Endothelial cell of umbilical vein (primary cell): ENCODE measurements at regions not wholly inside any gene's neighbourhood (a gene's known extent, or its start where the extent isn't known, plus 50 kb on each side); places are given as distances from the start of the nearest gene placed in this dataset.

Experiments used
- BruUV-seq: library from RNA; stranded (reverse); fragments of 400-500 nt; replicated peaks from 2 replicates; lab custom pipeline; 2021; lab: Mats Ljungman, UMichigan
- CTCF ChIA-PET: fragments of 300-600, 350-600 bp; sonication (Branson Sonifier 250); formaldehyde crosslinking; loops from one replicate; lab custom pipeline; 2021; ENCODE audit warnings: antibody characterized with exemption, inconsistent platforms; lab: Charles Lee
- POLR2A ChIA-PET: fragments of 300-600, 350-600 bp; sonication (Branson Sonifier 250); formaldehyde crosslinking; loops from one replicate; lab custom pipeline; 2021; ENCODE audit warnings: antibody characterized with exemption, inconsistent platforms; lab: Charles Lee
- DNase-seq: peaks from one replicate; pipeline ENCODE4 v3.0.0-alpha.2; 2011; ENCODE audit warnings: low read depth, low spot score
- FAIRE-seq: peaks from 2 replicates; lab custom pipeline; 2011; peaks lifted over from hg19 to GRCh38; lab: Jason Lieb, UNC
- H2AFZ ChIP-seq: 2 replicates; pipeline ENCODE4 v1.6.0; 2012; ENCODE audit warnings: low read depth, low read length, control low read depth, inconsistent platforms
- H3K27ac ChIP-seq: 2 replicates; pipeline ENCODE4 v1.5.1; 2011; ENCODE audit warnings: low read depth, mild to moderate bottlenecking, control low read depth, low read length, moderate library complexity; ENCODE audit not compliant: insufficient read depth
- H3K27me3 ChIP-seq, 2 experiments: 2 replicates each; pipeline versions ENCODE4 v1.6.0 to v1.6.1; 2011; ENCODE audit warnings: low read length in 2 of 2, mixed read lengths in 1 of 2; ENCODE audit not compliant: control insufficient read depth in 2 of 2, insufficient read depth in 2 of 2
- H3K36me3 ChIP-seq, 2 experiments: 2 replicates in 1 of 2; 3 replicates in 1 of 2; pipeline ENCODE4 v1.5.1; 2011; ENCODE audit warnings: low read length in 2 of 2, mild to moderate bottlenecking in 1 of 2, moderate library complexity in 1 of 2; ENCODE audit not compliant: control insufficient read depth in 2 of 2, insufficient read depth in 2 of 2; ENCODE audit errors: extremely low read depth in 1 of 2
- H3K4me1 ChIP-seq: 3 replicates; pipeline ENCODE4 v1.5.1; 2011; ENCODE audit warnings: mild to moderate bottlenecking, low read length; ENCODE audit not compliant: control insufficient read depth, insufficient read depth; ENCODE audit errors: extremely low read depth
- H3K4me2 ChIP-seq: 2 replicates; pipeline ENCODE4 v1.6.1; 2011; ENCODE audit warnings: low read length, control low read depth, mixed read lengths; ENCODE audit not compliant: insufficient read depth
- H3K4me3 ChIP-seq, 3 experiments: fragments of 200-600 bp in 1 of 3; sonication (generic), shearing (Covaris generic) in 1 of 3; replicated peaks in 1 of 3; 2 replicates each; pipeline ENCODE4 v1.5.1; 2011 to 2016; ENCODE audit warnings: control low read depth in 3 of 3, low read length in 3 of 3, mild to moderate bottlenecking in 2 of 3, inconsistent platforms in 1 of 3, low read depth in 1 of 3, moderate library complexity in 1 of 3; ENCODE audit not compliant: insufficient read depth in 1 of 3
- H3K79me2 ChIP-seq: 2 replicates; pipeline ENCODE4 v1.6.0; 2012; ENCODE audit warnings: low read length, inconsistent platforms; ENCODE audit not compliant: control insufficient read depth, insufficient read depth
- H3K9ac ChIP-seq: replicated peaks from 2 replicates; pipeline ENCODE3; 2011; ENCODE audit warnings: low read length, control low read depth; ENCODE audit not compliant: insufficient read depth; ENCODE audit errors: extremely low read depth
- H3K9me1 ChIP-seq: replicated peaks from 3 replicates; pipeline ENCODE4 v1.6.0; 2011; ENCODE audit warnings: mild to moderate bottlenecking, low read length; ENCODE audit not compliant: control insufficient read depth, insufficient read depth; ENCODE audit errors: extremely low read depth
- H3K9me3 ChIP-seq: replicated peaks from 2 replicates; pipeline ENCODE4 v1.5.1; 2012; ENCODE audit warnings: low read length, inconsistent platforms; ENCODE audit not compliant: control insufficient read depth, insufficient read depth
- H4K20me1 ChIP-seq: replicated peaks from 2 replicates; pipeline ENCODE3; 2011; ENCODE audit warnings: mild to moderate bottlenecking, low read length; ENCODE audit not compliant: control insufficient read depth, insufficient read depth; ENCODE audit errors: extremely low read depth
- FOS ChIP-seq: IDR thresholded peaks from 2 replicates; pipeline ENCODE4 v1.6.1; 2011; ENCODE audit warnings: mild to moderate bottlenecking, low read length, moderate library complexity, borderline replicate concordance; ENCODE audit not compliant: insufficient read depth
- GATA2 ChIP-seq: IDR thresholded peaks from 2 replicates; pipeline ENCODE4 v1.7.0; 2011; ENCODE audit warnings: low read depth, mild to moderate bottlenecking, moderate library complexity, mixed read lengths, low read length; ENCODE audit not compliant: insufficient read length, insufficient read depth
- JUN ChIP-seq: IDR thresholded peaks from 2 replicates; pipeline ENCODE4 v1.6.1; 2011; ENCODE audit warnings: borderline replicate concordance, low read depth; ENCODE audit not compliant: insufficient read length, insufficient read depth
- POLR2A ChIP-seq: IDR thresholded peaks from 2 replicates; pipeline ENCODE4 v1.6.1; 2012; ENCODE audit warnings: low read depth, mild to moderate bottlenecking, control low read depth, low read length
- POLR2AphosphoS5 ChIP-seq: IDR thresholded peaks from 2 replicates; pipeline ENCODE4 v1.6.1; 2012; ENCODE audit warnings: low read depth, mild to moderate bottlenecking, control low read depth, low read length, moderate library complexity; ENCODE audit not compliant: insufficient read depth
- dilution Hi-C: fragments of 300-500 bp; cut with MboI; formaldehyde crosslinking; loops from one replicate; pipeline ENCODE4 v1.15.0; 2019; ENCODE audit warnings: low sequenced_read_pairs; ENCODE audit not compliant: extremely low pct_ligation_motif_present
- intact Hi-C: fragments of 100-400 bp; cut with micrococcal nuclease; formaldehyde crosslinking; loops from one replicate; pipeline ENCODE4 v1.10.0; 2022
- TF ChIP-seq, protein P1 (sequence below), 2 donors: IDR thresholded peaks; 1 replicate in 1 of 2; 2 replicates in 1 of 2; pipeline ENCODE4 v1.5.1; 2011; ENCODE audit warnings: low read length in 2 of 2, mild to moderate bottlenecking in 2 of 2, moderate library complexity in 2 of 2, control low read depth in 1 of 2, inconsistent platforms in 1 of 2, low read depth in 1 of 2; ENCODE audit not compliant: insufficient read depth in 1 of 2; ENCODE audit errors: extremely low read depth in 1 of 2

DNA sequence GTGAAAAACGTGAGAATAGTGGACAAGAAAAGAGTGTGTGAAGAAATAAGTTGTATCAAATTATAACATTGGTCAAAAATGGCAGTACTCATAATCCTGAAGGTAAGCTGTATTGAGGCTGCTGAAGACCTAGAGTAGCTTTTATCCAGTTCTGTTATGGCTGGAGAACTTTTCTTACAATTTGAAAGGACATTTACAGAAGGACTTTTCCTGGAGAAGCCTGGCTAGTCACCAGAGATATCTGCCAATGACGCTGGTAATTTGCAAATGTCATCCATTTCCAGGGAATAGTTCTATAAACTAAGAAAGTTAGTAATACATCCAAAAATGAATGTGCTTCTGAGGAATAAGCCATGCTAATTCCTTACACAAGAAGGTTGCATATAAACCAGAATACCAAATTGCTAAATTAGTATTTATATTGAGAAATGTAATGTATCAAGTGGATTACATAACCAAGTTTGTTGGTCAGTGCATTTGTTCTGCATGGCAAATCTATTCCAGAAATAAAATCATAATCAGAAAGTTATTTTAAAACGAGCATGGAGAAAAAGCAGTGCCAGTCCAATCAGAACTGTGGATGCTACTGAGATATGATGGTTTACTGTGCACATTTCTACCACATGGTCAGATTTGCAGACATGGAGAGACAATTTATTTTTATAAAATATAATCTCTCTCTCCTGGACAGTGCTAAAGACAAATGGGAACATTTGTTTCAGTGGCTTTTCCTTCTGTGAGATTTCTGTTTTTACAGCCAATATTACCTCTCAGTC, 743.7 kb upstream of the HS3ST1 start:
- DNase-seq = no peak
- H3K9ac ChIP-seq = no peak overlapping the region
- H2AFZ ChIP-seq = no peak overlapping the region
- H3K4me1 ChIP-seq = no peaks in the 10 kb centered on the region
- no TSS peak for BruUV-seq
- dilution Hi-C loops = no loop called here
- no peaks in the 10 kb centered on the region for H3K9me3 ChIP-seq
- TF ChIP-seq JUN = no peak
- TF ChIP-seq, protein P1, sequence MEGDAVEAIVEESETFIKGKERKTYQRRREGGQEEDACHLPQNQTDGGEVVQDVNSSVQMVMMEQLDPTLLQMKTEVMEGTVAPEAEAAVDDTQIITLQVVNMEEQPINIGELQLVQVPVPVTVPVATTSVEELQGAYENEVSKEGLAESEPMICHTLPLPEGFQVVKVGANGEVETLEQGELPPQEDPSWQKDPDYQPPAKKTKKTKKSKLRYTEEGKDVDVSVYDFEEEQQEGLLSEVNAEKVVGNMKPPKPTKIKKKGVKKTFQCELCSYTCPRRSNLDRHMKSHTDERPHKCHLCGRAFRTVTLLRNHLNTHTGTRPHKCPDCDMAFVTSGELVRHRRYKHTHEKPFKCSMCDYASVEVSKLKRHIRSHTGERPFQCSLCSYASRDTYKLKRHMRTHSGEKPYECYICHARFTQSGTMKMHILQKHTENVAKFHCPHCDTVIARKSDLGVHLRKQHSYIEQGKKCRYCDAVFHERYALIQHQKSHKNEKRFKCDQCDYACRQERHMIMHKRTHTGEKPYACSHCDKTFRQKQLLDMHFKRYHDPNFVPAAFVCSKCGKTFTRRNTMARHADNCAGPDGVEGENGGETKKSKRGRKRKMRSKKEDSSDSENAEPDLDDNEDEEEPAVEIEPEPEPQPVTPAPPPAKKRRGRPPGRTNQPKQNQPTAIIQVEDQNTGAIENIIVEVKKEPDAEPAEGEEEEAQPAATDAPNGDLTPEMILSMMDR (IDR thresholded peaks at IDR 0.05; ENCODE audit: extremely low read depth in 1 of 2, insufficient read depth in 1 of 2, low read depth in 1 of 2, low read length in 2 of 2) = no peak
- TF ChIP-seq GATA2 = no peak
- TF ChIP-seq FOS = no peak
- no peak for TF ChIP-seq POLR2AphosphoS5
- TF ChIP-seq POLR2A = no peak
- no peak for FAIRE-seq
- H3K9me1 ChIP-seq = no peaks in the 10 kb centered on the region
- ChIA-PET CTCF (no interaction called here), POLR2A (no interaction called here)
- H4K20me1 ChIP-seq = no peaks in the 10 kb centered on the region
- no peaks in the 10 kb centered on the region for H3K36me3 ChIP-seq
- no peak overlapping the region for H3K27ac ChIP-seq
- no peaks in the 10 kb centered on the region for H3K79me2 ChIP-seq
- H3K27me3 ChIP-seq = no peaks in the 10 kb centered on the region
- intact Hi-C loops = no loop called here
- H3K4me2 ChIP-seq = no peak overlapping the region
- no peak overlapping the region for H3K4me3 ChIP-seq
